Adrenal gland (tissue), 9 donors: ENCODE measurements at regions not wholly inside any gene's neighbourhood (a gene's known extent, or its start where the extent isn't known, plus 50 kb on each side); places are given as distances from the start of the nearest gene placed in this dataset.

Source experiments
- DNase-seq, 7 donors: peaks; one replicate each; pipeline ENCODE4 v3.0.0-alpha.2; 2019 to 2020
- H3K27ac ChIP-seq, 5 donors: fragments of 200-600 bp; sonication (generic) in 4 of 5; 1 replicate in 3 of 5; 2 replicates in 2 of 5; pipeline versions ENCODE4 v1.5.1 to v1.8.0; 2016 to 2020; ENCODE audit warnings: mild to moderate bottlenecking in 1 of 5
- H3K27me3 ChIP-seq: fragments of 200-600 bp; 2 replicates; pipeline ENCODE4 v1.8.0; 2021
- H3K36me3 ChIP-seq, 2 donors: fragments of 200-600 bp; replicated peaks in 1 of 2; 1 replicate in 1 of 2; 2 replicates in 1 of 2; pipeline versions ENCODE4 v1.5.1 to v1.8.0; 2018 to 2022
- H3K4me1 ChIP-seq, 2 donors: fragments of 200-600 bp; replicated peaks in 1 of 2; 1 replicate in 1 of 2; 2 replicates in 1 of 2; pipeline versions ENCODE4 v1.5.1 to v1.8.0; 2018 to 2021
- H3K4me3 ChIP-seq, 4 donors: fragments of 200-600 bp; sonication (generic) in 3 of 4; one replicate each; pipeline ENCODE4 v1.5.1; 2016 to 2018
- H3K9me3 ChIP-seq, 3 donors: fragments of 200-600 bp; sonication (generic) in 1 of 3; replicated peaks in 1 of 3; 1 replicate in 2 of 3; 2 replicates in 1 of 3; pipeline versions ENCODE4 v1.5.1 to v1.8.0; 2016 to 2021
- CTCF ChIP-seq, 6 experiments: fragments of 450-650 bp in 4 of 6; fragments of 200-600 bp in 2 of 6; sonication (generic) in 1 of 6; IDR thresholded peaks; 1 replicate in 5 of 6; 2 replicates in 1 of 6; pipeline versions ENCODE4 v1.5.1 to v1.8.0; 2016 to 2021; ENCODE audit warnings: antibody characterized with exemption in 6 of 6, mild to moderate bottlenecking in 2 of 6, moderate library complexity in 1 of 6
- POLR2A ChIP-seq, 2 donors: fragments of 450-650 bp; IDR thresholded peaks; one replicate each; pipeline ENCODE4 v1.6.1; 2017; ENCODE audit warnings: antibody characterized with exemption in 2 of 2, mild to moderate bottlenecking in 2 of 2, moderate library complexity in 1 of 2
- WGBS, 4 donors: extraction: QIAGEN DNeasy Blood & Tissue Kit in 2 of 4; methylation state at CpG; one replicate each; pipeline versions ENCODE4 v1.1.5 to v1.1.7; 2013 to 2017; 5-methylcytosine and 5-hydroxymethylcytosine counted together
- intact Hi-C, 2 donors: fragments of 100-400 bp; cut with DNase I; formaldehyde crosslinking; loops; one replicate each; pipeline versions ENCODE4 v1.14.1 to v1.15.0; 2022 to 2023
- donor health status: healthy with polysubstance abuse.
- donor health status: Bipolar disorder and iron deficiency.
- donor health status: DM: yes; HTN: yes; CAD: no.
- donor health status: DM: no; HTN: no; CAD: no.
- donor health status: DM: no; HTN: no; CAD: no.

GRCh38 chr5:10173716-10174115 is 76.0 kb downstream of the ATPSCKMT start:
- intact Hi-C loops = no loop called here
- Histone ChIP-seq H3K4me3 (no peak overlapping the region), H3K36me3 (no peaks in the 10 kb centered on the region), H3K4me1 (no peaks in the 10 kb centered on the region), H3K27me3 (no peaks in the 10 kb centered on the region), H3K27ac (no peak overlapping the region), H3K9me3 (no peaks in the 10 kb centered on the region)
- no peak for DNase-seq
- TF ChIP-seq POLR2A (IDR thresholded peaks at IDR 0.05) (no peak), CTCF (IDR thresholded peaks at IDR 0.05) (no peak)

GRCh38 chr5:10172247-10172646 is 77.4 kb downstream of the ATPSCKMT start:
- intact Hi-C loops = no loop called here
- 36 to 63% (median 46%) methylated on average over 1 of the region's 1 CpG for WGBS, 4 donors
- H3K4me3 ChIP-seq = no peak overlapping the region

GRCh38 chr5:10169359-10169758 is 80.3 kb downstream of the ATPSCKMT start:
- intact Hi-C loops = no loop called here
- 87 to 94% (median 90%) methylated on average over 5 to 6 of the region's 6 CpGs for WGBS, 4 donors
- TF ChIP-seq CTCF (IDR thresholded peaks at IDR 0.05) (no peak), POLR2A (IDR thresholded peaks at IDR 0.05) (no peak)
- no peaks in the 10 kb centered on the region for H3K4me1 ChIP-seq
- no peak for DNase-seq
- no peaks in the 10 kb centered on the region for H3K9me3 ChIP-seq
- H3K4me3 ChIP-seq = no peak overlapping the region
- H3K27ac ChIP-seq = no peak overlapping the region
- H3K27me3 ChIP-seq = no peaks in the 10 kb centered on the region
- no peaks in the 10 kb centered on the region for H3K36me3 ChIP-seq

More at GRCh38 chr5:10172247-10172646, 77.4 kb downstream of the ATPSCKMT start:
- no peaks in the 10 kb centered on the region for H3K4me1 ChIP-seq
- H3K27ac ChIP-seq = no peak overlapping the region
- no peaks in the 10 kb centered on the region for H3K36me3 ChIP-seq
- H3K9me3 ChIP-seq = no peaks in the 10 kb centered on the region
- TF ChIP-seq POLR2A (IDR thresholded peaks at IDR 0.05) (no peak), CTCF (IDR thresholded peaks at IDR 0.05) (no peak)
- no peak for DNase-seq
- no peaks in the 10 kb centered on the region for H3K27me3 ChIP-seq

- no peak overlapping the region for H3K27ac ChIP-seq
- H3K4me3 ChIP-seq = no peak overlapping the region
- TF ChIP-seq CTCF (IDR thresholded peaks at IDR 0.05) (no peak), POLR2A (IDR thresholded peaks at IDR 0.05) (no peak)
- no peaks in the 10 kb centered on the region for H3K9me3 ChIP-seq
- 78 to 87% (median 80%) methylated on average over 4 to 8 of the region's 8 CpGs for WGBS, 4 donors
- H3K27me3 ChIP-seq = no peaks in the 10 kb centered on the region
- H3K4me1 ChIP-seq = no peaks in the 10 kb centered on the region
- no peaks in the 10 kb centered on the region for H3K36me3 ChIP-seq
- DNase-seq = no peak
- intact Hi-C loops = no loop called here
Measured at GRCh38 chr5:10168254-10168653, 81.4 kb downstream of the ATPSCKMT start.
